HPDE6-E6E7 (cell line): ENCODE measurements at regions not wholly inside any gene's neighbourhood (a gene's known extent, or its start where the extent isn't known, plus 50 kb on each side); places are given as distances from the start of the nearest gene placed in this dataset.

Source experiments
- DNase-seq: peaks from one replicate; pipeline ENCODE4 v3.0.0; 2011; ENCODE audit warnings: missing footprints; ENCODE audit errors: extremely low spot score

DNA sequence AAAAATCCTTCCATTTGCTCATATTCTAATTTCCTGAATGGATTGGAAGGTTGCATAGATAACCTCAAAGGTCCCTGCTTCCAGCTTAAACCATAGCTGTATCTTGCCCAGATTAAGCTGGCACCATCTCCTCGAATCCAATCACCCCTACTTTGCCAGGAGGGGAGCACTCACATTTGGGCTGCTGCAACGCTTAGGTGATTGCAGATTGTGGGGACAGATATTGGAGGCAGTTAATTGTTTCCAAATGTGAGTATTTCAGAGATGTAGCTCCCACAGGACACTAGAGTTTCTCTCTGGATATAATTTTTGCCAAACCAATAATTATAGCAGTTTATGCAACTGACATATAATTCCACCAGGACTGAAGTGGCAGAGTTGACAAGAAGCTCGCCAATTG, 53.5 kb upstream of the ACSL1 start:
- DNase-seq: no peak

DNA sequence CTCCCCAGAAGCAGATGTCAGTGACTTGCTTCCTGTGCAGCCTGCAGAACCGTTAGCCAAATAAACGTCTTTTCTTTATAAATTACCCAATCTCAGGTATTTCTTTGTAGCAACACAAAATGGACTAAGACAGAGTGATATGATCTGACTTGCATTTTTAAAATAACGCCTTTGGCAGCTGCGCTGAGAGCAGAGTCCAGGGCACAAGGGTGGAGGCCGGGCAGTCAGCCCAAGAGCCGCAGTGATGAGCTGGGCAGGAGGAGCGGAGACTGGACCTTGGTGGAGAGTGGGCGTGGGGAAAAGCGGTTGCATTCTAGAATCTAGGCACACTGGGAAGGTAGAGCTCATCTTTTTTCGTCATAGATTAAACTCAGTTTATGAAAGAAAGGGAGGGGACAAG, 56.5 kb upstream of the ACSL1 start:
- no peak for DNase-seq

DNA sequence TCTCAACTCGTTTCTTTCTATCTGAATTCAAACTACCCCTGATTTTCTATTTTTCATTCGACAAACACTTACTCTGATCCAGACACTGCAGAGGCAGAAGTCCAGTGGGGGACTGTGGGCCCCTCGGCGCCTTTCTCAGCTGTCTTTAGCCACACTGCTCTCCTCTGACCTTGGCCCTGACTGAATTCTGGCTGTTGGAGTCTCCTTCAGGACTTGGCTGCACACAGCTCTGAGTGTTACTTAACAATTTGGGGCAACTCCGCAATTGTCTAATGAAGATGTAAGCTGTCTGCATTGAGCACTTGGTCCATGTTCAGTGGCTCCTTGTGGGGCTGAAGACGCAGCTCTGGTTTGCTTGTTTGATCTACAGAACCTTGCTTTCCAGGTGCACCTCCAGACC, 57.3 kb upstream of the ACSL1 start:
- DNase-seq: no peak

DNA sequence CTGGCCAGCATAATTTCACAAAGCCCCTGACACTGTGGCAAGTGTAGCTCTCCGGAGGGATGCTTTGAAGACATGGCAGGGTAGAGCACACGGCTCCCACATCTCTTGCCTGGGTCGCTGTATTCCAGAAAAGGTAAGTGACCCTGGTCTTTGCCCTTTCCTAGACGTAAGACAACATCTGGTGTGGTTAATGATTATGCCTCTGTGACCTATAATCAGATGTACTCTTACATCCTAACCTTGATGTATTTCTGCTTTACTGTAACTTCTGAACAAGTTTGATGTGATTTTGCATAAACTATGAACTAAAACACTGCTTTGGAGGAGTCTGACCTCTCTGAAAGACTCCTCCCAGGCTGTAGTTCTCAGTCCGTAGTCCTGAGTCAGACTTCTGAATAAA, 59.1 kb upstream of the ACSL1 start:
- no peak for DNase-seq

DNA sequence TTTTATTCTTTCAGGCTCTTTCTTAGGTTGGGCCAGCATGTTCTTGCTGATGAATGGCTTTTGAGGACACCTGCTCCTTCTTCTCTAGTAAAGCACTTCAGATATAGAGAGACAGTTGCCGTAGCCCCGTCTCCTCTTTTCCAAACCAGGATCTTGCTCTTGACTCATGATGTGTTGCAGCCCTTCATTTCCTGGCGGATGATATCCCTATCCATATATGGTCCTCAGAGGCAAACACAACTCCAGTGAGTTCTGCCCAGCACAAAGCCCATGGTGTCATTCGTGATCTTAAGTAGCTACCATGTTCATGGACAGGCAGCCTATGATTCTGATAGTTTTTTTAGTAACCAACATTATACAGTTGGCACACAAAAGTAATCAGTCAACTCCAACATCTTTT, 59.8 kb upstream of the ACSL1 start:
- DNase-seq: no peak

DNA sequence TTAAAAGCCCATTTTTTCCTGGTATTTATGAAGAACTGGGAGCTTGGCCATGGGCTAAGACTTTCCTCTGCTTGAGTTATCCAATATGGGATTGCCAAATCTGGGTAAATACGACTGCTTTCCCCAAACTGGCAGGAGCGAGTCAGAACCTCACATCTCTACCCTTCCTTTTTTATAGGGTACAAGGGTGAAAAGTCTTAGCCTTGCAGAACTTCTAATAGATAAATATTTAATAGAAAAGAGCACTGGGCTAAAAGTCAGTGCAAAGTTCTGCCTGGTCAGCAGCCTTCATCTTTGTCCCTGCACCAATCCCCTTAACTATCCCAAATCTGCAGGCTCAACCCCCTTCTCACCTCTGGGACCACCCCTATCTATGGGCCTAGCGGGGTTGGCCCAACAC, 61.6 kb upstream of the ACSL1 start:
- no peak for DNase-seq

DNA sequence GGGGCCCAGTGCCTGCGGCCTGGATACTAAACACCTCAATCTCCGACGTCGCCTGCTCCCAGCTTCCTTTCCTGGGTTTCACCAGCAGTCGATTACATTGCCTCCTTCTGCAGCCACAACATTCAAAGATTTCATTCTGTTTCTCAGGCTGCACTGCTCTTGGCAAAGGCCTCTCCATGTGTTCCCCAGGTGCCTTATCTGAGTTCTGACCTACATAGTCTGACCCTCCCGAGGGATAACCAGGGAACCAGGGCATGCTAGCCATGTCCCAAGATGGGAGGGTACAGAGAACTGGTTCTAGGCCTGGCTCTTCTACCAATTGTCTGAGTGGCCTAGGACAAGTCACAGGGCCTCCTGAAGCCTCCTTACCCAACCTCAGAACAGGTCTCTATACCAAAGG, 62.2 kb upstream of the ACSL1 start:
- DNase-seq: no peak

DNA sequence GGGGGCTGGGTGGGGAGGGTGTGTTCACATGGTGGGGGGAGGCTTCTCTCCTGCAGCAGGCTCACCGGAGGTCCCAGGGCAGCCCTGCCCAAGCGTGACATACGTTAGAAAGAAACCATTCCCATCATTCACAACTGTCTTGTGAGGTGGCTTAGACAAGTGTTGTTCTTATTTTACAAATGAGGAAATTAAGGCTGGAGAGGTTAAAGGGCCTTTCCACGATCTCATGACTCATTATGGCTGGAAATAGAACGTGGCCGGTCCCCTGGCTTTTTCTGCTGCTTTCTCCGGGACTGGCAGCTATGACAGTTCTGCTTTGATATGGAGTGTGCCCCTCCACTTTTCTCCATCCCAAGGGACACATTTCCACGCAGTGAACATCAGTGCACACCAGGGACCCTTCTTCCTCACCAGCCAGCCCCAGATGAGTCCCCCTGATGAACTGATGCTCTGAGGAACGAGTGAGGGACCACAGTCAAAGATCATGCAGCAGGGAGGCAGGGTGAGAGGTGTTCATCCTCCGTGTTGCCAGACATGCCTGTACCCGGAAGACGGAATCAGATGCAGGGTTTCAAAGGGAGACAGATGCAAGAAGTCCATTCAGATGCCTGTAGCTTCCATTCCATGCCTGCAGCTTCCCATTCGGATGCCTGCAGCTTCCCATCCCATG, 64.0 kb upstream of the ACSL1 start:
- no peak for DNase-seq

DNA sequence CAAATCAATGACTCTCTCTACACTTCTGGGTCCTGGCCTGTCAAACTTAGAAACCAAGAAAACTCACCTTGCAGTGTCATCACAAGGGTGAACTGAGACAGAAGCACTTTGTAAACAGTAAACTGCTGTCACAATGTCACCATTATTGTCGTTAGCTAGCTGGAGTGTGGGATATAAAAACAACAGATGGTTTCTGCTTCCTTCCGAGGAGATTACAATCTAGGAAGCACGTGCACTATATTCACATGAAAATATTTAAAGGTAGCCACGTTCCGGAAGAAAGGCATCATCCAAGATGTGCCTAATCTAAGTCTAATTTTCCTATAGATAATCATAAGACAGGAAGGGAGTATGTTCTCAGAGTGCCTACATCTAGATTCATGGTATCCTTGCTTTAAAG, 64.7 kb upstream of the ACSL1 start:
- no peak for DNase-seq

DNA sequence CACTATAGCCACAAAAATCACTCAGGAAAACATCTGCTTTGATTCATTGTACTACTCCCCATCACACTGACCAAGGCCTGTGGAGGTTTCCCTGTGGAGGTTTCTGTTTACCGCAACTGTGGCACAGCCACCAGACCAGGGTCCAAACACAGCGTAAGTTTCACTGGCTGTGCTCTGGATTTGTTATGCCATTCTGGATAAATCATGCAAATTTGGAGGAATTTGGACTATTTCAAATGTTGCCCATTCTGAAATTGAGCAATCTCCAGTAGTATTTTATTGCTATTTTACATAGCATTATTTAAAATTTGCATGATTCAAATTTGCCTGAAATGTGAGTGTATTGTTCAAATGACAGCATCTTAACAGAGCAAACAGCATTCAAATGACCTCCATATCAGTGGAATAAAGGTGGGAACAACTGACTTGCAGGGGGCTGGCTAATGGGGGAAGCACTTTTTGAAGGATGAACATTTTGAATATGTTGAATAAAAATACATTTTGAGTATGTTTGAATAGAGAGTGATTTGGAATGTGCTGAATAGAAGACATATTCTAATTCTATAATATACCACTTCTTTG, 66.1 kb upstream of the ACSL1 start:
- no peak for DNase-seq

DNA sequence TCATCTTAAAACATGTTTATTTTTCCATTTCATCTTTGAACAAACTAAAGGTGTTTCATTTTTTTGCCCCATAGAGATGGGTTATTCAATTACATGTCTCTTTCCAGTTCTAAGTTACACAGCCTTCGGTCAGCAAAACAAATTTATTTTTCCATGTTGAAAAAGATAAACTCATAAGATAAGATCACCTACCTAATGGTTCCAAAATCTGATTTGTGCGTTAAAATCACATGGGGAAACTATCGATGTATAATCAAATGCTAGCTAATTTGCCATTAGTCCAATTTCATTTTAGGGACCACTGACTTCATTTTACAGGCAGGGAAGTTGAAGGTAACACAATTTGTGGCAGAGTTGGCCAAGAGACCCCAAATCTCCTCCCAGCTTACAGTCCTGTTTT, 67.2 kb upstream of the ACSL1 start:
- DNase-seq: no peak

DNA sequence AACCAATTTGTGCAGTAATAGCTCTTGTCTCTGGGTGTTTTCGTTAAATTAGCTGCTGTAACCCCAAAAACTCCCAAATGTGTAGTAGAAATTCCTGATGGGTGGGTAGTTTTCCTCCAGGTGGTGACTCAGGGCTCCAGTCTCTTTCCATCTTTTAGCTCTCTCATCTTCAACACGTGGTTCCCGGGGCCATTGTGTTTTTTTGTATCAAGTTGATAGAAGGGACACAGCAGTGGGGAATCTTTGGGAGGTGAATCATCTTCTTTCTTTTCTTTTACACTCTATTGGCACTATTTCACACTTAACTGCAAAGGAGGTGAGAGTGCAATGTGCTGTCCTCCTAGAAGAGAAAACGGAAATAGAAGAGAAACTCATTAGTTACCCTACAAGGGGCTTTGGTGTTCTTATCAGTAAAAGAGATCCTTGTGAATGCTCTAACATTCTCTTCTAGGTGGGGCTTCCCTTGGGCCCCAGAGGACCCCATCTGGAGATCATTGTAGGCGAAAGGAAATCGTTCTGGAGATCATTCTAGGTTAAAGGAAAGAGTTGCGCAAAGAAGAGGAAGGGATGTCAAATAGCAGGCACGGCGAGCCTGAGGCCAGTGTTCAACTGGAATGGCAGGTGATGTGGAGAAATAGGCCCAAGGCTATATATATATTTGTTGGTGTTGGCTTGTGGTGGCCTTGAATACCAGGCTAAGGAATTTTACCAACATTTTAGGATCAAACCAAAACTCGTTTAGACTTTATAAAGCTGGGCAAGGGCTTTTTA, 68.2 kb upstream of the ACSL1 start:
- DNase-seq: no peak

DNA sequence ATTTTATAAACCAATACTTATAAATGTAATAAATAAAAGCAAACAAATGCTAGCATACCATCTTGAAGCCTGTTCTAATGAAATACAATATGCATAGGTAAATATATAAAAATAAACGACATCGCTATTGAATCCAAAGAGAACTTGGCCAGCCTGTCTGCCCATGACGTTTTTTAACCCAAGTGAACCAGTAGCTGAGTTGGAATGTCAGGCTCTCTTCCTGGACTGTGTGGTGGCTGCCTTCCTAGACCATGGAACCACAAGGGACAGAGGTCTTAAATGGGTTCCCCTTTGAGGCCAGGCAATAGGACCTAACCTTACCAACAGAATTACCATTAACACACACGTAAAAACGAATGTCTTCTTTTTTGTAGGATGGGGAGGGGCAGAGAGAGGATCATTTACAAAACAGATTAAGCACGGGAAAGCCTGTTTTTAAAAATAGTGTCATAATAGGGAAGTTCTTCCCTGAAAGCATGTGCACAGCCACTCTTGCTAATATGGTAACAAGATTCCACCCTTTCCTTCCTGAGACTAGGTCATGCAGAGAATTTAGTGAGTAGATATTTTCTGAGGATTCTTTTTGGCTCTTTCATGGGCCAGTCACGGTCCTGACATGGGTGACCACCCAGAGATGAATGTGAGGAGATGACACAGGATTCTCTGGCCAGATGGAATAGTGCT, 69.4 kb upstream of the ACSL1 start:
- no peak for DNase-seq

DNA sequence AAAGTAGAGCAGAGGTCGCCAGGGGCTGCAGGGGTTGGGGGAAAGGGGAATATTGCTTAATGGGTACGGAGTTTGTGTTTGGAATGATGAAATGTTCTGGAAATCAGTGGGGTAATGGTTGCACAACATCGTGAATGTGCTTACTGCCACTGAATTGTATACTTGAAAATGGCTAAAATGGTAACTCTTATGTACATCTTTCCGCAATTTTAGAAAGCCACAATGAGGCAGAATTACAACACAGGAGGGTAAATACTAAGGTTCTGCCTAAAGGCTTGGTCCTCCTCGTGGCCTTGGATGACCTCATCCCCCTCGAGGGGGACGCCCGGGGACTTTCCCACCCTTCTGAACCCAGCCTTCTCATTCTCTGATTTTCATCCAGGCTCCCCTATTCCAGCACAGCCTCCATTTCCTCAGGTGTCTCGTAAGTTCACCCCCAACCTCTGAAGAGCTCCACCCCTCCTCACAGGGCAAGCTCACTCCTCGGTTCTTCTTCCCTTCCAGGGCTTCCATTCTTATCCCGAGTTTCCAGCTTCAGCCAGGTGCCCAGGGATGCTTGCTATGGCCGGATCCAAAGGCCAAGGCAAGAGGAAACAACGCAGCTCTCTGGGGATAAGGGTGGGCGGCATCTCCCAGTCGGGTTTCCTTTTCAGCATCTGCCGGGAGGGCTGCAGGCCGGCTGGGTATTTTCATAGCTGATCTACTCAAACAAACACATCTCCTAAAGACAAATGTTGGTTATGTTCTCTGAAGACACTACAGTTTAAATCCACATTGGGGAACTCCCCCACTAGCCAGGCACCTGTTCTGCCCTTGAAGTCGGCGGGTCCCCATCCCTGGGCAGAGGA, 71.3 kb upstream of the ACSL1 start:
- DNase-seq: no peak

DNA sequence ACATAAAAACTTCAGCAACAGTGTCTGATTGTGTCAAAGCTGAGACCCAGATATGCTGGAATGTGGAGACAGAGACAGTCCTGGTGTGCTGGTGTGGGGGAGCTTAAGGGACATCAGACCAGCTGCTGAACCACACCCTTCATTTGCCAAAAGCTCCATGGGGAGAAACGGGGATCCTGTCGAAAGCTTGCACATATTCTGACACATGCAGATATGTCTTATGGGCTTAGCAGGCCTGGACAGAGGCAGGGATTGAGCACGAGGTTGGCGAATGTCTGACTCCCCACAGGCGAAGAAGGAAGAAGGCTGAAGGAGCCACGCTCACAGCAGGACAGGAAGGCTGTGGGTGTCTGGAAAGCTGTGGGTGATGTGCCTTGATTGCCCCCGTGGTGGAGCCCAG, 72.1 kb upstream of the ACSL1 start:
- no peak for DNase-seq

DNA sequence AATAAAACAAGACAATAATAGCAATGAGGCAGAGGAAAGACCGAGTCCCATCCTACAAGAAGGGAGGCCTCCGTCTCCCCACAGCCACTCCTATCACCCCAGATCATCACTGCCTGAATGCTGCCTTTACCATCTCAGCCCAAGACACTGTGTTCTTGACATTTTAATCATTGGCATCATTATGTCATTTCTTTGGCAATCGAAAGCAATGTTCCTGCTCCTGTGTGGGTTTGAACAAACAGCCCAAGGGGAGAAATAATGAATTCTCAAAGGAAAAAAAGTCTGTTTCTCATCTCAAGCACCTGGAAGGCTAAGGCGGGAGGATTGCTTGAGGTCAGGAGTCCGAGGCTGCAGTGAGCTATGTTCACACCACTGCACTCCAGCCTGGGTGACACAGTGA, 73.0 kb upstream of the ACSL1 start:
- DNase-seq: no peak

DNA sequence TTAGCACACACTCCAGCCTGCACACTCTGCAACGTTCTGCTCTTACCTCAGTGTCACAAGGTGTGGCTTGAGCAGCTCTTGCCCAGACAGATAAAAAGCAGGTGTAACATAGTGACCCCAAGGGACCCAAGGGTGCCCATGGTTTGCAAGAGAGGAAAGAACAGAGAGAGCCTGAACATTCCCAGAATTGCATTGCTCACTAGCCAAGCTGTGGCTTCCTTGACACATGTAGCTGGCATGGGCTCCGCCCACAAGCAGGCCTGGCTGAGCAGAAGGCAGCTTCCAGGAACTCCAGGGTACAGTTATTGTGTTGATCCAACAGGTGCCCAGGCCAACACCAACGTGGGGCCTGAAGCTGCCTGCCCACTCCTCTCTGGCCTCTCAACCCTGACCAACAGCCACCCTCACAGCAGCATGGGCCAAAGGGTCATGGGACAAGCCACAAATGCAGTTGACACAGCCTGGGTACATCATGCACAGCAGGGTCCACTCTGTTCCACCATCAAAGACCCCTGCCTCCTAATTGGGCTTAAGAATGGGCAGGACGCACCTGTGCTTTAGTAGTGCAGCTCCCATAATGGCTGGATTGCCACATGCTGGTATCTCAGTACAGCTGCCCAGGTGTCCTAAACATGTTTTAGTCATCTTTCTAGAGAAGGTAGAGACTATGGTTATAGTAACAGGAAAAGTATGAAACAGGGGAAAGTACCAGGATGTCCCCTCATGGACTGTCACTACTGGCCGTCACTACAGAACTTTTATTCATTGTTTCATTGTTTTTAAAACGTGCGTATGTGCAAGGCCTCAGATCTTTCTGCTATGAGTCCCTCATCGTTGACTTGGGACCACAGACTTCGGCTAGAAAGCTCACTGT, 73.7 kb upstream of the ACSL1 start:
- peak; percentile 25 for DNase-seq

DNA sequence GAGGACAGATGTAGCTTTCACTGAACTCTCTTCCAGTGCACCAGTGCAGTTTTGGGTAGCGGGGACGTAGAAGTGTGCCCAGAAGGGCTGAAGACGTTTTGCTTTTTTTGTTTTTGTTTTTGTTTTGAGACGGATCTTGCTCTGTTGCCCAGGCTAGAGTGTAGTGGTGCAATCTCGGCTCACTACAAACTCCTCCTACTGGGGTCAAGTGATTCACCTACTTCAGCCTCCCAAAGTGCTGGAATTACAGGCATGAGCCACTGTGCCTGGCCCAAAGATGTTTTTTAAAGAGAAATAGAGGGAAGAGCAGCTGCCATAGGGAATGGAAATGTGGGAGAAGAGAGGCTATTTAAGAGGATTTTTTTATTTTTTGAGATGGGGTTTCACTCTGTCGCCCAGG, 74.4 kb upstream of the ACSL1 start:
- DNase-seq: no peak

DNA sequence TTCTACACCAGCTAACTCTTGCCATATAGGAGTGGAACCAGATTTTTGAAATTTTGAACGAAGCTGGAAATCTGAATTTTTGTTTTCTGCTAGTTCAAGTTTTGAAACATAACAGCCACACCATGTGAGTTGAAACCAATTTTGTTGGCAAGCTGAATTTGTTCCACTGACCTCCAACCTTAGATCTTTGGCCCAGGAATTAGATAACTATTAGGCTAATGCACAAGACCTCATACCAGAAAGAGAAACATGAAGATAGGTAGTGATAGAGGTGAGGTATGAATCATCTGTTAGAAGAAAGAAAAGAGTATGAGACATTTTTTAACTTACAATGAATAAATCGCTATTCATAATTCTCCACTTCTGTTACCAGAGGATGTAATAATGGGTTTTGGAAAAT, 76.8 kb upstream of the ACSL1 start:
- DNase-seq: no peak

DNA sequence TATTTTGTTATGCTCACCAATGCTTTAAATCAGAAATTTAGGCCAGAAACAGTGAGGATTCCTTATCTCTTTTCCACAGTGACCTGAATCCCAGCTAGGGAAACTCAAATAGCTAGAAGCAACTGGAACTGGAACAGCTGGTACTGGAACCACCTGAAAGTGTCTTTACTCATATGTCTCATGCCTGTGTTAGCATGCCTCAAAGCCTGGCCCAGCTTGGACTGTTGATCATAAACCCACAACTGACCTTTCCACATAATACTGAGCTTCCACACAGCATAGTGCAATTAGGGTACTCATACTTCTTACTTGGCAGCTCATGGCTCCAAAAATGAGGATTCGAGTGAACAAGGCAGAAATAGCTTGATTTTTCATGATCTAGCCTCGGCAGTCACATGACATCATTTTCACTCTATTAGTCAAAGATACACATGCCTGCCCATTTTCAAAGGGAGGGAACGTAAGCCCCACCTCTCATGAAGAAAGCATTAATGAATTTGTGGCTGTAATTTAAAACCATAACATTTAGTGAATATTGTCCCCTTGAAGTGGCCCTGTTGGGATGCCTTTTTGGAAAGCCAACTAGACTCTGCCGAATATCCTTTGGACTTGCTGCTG, 80.8 kb upstream of the ACSL1 start:
- DNase-seq: no peak
